ENCODE measurements at regions not wholly inside any gene's neighbourhood (a gene's known extent, or its start where the extent isn't known, plus 50 kb on each side); places are given as distances from the start of the nearest gene placed in this dataset.

DNA sequence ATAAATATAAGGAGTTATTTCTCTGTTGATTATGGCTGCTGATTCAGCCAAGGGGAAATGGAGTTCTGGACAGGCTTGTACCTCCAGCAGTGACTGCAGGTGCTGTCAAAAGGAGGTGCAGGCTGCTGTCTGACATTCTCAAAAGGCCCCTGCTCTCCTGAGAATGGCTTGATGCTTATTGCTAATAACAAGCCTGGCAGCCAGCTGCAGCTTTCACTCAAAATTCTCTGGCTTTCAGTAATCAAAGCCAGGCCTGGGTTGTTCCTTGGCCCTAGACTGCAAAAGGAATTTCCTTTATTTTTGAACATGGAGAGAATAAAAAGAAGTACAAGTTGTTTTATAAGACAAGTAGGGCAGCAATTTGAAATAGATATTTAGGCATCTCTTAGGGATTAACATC is 575.9 kb downstream of the MID1IP1 start:
- TF ChIP-seq, protein P1, sequence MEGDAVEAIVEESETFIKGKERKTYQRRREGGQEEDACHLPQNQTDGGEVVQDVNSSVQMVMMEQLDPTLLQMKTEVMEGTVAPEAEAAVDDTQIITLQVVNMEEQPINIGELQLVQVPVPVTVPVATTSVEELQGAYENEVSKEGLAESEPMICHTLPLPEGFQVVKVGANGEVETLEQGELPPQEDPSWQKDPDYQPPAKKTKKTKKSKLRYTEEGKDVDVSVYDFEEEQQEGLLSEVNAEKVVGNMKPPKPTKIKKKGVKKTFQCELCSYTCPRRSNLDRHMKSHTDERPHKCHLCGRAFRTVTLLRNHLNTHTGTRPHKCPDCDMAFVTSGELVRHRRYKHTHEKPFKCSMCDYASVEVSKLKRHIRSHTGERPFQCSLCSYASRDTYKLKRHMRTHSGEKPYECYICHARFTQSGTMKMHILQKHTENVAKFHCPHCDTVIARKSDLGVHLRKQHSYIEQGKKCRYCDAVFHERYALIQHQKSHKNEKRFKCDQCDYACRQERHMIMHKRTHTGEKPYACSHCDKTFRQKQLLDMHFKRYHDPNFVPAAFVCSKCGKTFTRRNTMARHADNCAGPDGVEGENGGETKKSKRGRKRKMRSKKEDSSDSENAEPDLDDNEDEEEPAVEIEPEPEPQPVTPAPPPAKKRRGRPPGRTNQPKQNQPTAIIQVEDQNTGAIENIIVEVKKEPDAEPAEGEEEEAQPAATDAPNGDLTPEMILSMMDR (IDR thresholded peaks at IDR 0.05), result no peak
- no peak for TF ChIP-seq POLR2A (IDR thresholded peaks at IDR 0.05)

All from body of pancreas (tissue), 4 donors.